ENCODE measurements at regions not wholly inside any gene's neighbourhood (a gene's known extent, or its start where the extent isn't known, plus 50 kb on each side); places are given as distances from the start of the nearest gene placed in this dataset.

GRCh38 chr20:60659240-60659639 lies 592.8 kb upstream of the CDH4 start:
- DNase-seq (ENCODE audit: low read depth in 2 of 2, low spot score in 1 of 2): no peak

DNA sequence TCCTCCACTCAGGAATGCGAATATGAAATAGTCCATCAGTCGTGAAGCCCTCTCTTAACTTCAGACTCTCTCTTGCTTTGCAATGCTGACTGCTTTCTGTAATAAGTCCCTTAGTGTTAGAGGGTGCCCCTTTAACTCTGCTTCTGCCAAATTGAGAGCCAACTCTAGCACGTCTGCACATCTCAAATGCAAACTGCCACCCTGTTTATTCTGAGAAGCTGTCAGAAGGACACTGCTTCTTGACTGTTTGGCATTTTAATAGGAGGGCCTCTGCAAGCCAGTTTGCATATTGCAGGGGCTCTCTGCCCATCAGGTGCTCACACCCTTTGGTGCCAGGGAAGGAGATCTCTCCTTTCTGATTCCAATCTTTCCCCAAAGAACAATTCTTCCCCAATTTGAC lies 589.8 kb upstream of the CDH4 start:
- DNase-seq (ENCODE audit: low read depth in 2 of 2, low spot score in 1 of 2): no peak

DNA sequence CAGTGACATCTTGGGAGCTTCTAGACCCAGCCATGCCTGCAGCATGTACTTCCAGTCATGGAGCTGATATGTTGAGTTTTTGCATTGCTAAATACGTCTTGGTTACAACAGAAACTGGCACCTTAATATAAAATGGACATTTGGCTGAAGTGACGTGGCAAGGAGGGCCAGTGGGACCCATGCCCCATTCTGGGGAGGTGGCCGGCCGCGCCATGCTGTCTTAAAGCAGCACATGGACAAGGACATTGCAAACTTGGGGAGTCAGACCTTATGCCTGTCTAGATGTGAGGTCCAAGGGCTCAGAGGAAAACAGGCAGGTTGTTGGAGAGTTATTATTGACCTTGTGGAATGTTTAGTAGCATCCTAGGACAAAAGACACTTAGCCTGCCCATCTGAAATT lies 588.0 kb upstream of the CDH4 start:
- DNase-seq (ENCODE audit: low read depth in 2 of 2, low spot score in 1 of 2): no peak

GRCh38 chr20:60667641-60668040 lies 584.4 kb upstream of the CDH4 start:
- no peak for DNase-seq (ENCODE audit: low read depth in 2 of 2, low spot score in 1 of 2)

DNA sequence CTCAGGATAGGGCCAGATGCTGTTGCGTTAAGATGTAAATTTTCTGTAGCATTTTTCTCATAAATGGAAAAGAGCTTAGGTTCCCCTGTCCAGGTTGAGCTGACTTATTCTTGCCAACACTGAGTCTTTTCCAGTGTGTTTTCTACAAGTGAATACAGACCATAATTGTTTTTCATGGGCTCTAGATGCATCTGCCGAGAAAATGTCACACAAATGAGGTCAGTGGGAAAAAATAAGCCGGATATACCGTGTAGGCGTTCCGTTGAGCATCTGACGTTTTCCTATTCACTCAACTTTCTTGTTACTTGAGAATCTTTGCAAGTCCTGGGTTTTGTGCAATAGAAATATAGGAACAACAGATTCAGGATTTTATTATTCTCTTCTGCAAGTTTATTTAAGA lies 582.9 kb upstream of the CDH4 start:
- no peak for DNase-seq (ENCODE audit: low read depth in 2 of 2, low spot score in 1 of 2)

GRCh38 chr20:60676011-60676410 lies 576.0 kb upstream of the CDH4 start:
- no peak for DNase-seq (ENCODE audit: low read depth in 2 of 2, low spot score in 1 of 2)

DNA sequence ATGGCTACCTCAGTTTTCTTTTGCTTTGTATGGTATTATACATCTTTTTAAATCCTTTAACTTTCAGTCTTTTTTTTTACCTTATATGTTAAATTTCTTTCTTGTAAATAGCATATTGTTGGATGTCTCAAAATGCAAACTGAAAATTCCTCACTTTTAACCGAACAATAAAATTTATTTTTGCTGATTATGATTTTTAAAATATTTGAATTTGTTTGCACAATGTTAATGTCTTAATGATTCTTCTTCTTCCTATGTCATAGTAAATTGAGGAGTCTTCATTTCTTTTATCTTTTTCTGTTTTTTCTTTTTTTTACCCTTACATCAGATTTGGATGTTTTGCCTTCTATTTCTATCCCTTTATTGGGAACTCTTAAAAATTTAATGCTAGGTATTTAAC lies 574.2 kb upstream of the CDH4 start:
- no peak for DNase-seq (ENCODE audit: low read depth in 2 of 2, low spot score in 1 of 2)

GRCh38 chr20:60680554-60680953 lies 571.5 kb upstream of the CDH4 start:
- DNase-seq (ENCODE audit: low read depth in 2 of 2, low spot score in 1 of 2): no peak

DNA sequence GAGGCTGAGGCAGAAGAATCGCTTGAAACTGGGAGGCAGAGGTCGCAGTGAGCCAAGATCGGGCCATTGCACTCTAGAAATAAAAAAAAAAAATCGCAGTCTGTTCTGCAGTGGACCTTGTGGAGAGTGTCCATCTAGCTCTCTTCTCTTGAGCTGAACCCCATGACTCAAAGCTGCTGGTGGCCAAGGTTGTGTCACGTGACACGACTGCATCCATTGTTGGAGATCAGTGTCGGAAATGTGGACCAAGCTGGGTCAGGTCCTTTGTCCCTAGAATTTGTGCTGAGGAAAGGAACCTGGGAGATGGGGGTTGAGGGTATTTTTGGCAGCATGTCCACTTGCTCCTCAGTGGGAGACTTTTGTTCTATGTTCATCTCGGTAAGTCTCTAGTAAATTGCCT lies 564.8 kb upstream of the CDH4 start:
- DNase-seq (ENCODE audit: low read depth in 2 of 2, low spot score in 1 of 2): no peak

DNA sequence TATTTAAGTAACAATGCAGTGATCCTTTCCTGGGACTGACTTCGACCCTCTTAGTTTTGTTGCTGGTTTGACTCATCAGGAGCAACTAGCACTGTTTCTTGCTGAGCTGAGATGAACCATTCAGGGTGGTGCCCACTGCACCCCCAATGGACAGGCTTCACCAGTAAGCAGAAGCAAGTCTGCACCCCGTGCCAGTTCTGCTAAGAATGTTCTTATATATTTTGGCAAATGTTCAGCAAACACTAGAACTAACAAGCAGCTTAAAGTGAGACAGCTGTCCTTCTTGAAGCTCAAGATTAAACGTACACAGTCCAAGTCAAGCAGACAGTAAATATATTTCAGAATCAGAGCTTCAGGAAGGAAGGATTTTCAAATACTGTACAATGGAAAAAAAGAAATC lies 561.3 kb upstream of the CDH4 start:
- DNase-seq (ENCODE audit: low read depth in 2 of 2, low spot score in 1 of 2): no peak

DNA sequence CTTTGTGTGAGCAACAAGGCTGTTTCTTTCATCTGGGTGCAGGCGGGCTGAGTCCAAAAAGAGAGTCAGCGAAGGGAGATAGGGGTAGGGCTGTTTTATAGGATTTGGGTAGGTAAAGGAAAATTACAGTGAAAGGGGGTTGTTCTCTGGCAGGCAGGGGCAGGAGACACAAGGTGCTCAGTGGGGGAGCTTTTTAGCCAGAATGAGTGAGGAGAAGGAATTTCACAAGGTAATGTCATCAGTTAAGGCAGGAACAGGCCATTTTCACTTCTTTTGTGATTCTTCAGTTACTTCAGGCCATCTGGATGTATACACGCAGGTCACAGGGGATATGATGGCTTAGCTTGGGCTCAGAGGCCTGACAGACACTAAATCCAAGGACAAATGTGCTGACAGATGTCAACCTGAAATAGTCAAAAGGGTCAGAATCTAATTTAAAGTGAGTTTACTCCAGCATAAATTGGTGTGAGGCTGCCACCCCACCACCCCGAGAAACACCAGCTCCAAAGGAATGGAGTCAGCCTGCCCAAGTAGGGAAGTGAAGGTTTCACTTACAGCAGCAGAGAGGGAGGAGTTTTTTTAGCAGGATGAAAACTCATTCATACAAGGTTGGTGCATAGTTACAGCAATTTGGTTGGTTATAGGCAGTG lies 560.0 kb upstream of the CDH4 start:
- no peak for DNase-seq (ENCODE audit: low read depth in 2 of 2, low spot score in 1 of 2)

DNA sequence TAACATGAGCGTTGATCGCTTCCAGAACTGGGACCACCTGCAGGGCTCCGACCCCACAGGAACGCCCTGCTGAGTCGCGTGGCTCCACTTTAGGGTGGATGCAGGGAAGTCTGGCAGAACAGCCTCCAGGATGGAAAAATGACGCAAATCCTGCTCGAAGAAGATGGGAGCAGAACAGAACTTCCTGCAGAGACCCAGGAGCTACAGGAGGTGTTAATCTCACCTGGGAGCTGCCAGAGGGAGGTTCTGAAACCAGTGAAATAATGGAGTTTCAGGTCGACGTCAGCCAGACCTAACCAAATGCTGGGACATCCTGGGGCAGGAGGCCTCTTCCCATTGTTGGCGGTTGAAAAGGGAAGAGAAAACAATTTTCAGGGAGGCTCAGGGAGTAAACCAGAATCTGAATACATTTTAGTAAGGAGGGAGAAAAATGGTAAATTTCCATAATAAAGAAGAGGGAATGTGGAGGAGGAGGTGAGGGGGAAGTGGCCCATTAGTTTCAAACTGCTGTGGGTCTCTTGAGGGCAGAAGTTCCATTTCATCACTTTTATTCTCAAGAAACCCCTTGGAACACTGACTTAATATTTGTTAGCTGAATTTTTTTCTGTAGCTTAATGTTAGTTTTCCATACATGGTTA lies 558.4 kb upstream of the CDH4 start:
- no peak for DNase-seq (ENCODE audit: low read depth in 2 of 2, low spot score in 1 of 2)

GRCh38 chr20:60694763-60695162 lies 557.3 kb upstream of the CDH4 start:
- DNase-seq (ENCODE audit: low read depth in 2 of 2, low spot score in 1 of 2): no peak

- DNase-seq (ENCODE audit: low read depth in 2 of 2, low spot score in 1 of 2): no peak
Measured at GRCh38 chr20:60695226-60696000, 556.6 kb upstream of the CDH4 start.

- DNase-seq (ENCODE audit: low read depth in 2 of 2, low spot score in 1 of 2): no peak
Measured at GRCh38 chr20:60697252-60697651, 554.8 kb upstream of the CDH4 start.

GRCh38 chr20:60700728-60701127 lies 551.3 kb upstream of the CDH4 start:
- DNase-seq (ENCODE audit: low read depth in 2 of 2, low spot score in 1 of 2): no peak

DNA sequence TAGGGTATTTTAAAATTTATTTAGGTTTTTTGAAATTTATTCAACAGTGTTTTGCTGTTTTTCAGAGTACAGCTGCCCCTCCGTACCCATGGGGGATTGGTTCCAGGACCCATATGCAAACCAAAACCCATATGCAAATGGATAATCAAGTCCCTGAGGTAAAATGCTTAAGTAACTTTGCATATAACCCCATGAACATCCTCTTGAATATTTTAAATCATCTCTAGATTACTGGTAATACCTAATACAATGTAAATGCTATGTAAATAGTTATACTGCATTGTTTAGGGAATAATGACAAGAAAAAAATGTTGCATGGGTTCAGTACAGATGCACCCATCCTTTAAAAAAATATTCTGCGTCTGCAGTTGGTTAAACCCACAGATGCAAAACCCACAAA lies 547.9 kb upstream of the CDH4 start:
- DNase-seq (ENCODE audit: low read depth in 2 of 2, low spot score in 1 of 2): no peak

DNA sequence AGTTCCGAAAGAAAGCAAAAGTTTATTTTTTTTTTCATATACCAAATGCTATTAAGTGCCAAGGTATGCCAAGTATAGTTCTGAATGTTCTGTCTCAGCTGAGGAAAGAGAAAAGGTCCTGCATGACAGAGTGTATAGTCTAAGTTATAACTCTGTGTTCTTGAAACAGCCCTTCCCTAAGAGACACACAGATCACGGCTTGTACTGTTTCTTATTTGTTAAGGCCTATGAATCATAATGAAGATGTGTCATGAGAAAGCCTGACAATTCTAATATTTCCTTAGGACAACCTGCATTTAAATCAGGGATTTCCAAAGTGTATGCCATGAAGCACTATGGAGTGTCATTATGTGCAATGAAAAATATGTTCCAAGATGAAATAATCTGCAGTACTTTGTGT lies 538.7 kb upstream of the CDH4 start:
- DNase-seq (ENCODE audit: low read depth in 2 of 2, low spot score in 1 of 2): no peak

DNA sequence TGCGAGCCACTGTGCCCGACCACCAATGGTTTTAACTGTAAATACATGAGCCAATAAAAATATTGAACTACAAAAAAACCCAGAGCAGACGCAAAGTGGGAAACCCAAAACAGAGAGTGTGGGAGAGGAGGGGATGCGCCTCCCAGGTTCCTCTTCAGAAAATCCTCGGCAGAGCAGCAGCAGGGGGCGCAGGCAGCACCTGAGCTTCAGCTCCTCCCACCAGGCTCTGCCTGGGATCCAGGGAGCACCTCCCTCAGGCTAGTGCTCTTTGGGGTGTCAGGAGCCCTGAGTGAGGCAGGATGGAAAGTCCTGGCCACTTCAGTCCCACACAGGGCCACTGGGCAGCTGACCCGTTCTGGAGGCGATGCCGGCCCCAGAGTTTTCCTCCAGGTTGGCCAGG lies 536.9 kb upstream of the CDH4 start:
- DNase-seq (ENCODE audit: low read depth in 2 of 2, low spot score in 1 of 2): no peak

GRCh38 chr20:60718743-60719480 lies 533.1 kb upstream of the CDH4 start:
- DNase-seq (ENCODE audit: low read depth in 2 of 2, low spot score in 1 of 2): no peak

DNA sequence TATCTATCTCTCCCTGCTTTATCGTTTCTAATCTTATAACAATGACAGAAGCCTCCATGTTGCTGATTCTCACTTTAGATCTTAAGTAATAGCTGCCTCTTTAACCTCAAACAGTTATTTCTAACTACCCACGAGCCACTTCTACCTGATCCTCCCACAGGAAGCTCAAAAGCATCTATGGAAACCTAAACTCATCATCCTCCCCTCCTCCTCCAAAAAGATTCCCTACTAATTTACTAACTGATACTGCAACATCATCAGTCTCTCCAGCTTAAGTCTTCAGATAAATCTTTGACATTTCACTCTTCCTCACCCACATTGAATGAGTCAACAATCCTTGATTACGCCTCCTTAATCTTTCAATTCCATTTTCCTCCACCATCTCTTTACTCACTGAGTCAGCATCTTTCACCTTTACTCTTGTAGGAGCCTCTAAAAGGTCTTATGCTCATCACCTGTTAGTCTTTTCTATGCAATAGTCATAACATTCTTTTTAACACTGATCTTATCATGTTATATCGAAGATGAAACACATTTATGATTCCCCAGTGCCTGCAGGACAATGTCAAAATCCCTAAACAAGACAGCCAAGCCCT lies 526.7 kb upstream of the CDH4 start:
- no peak for DNase-seq (ENCODE audit: low read depth in 2 of 2, low spot score in 1 of 2)
